ENCODE measurements at regions not wholly inside any gene's neighbourhood (a gene's known extent, or its start where the extent isn't known, plus 50 kb on each side); places are given as distances from the start of the nearest gene placed in this dataset.
"Not testable (repeated sequence)": the region's sequence is repeated elsewhere in the genome, so short reads cannot be mapped to it uniquely, and the experiment has no call there.

GRCh38 chr3:144458283-144458682, 486.7 kb downstream of the DIPK2A start:
- Mint-ChIP-seq H3K27me3 (no peaks in the 10 kb centered on the region), H3K36me3 (ENCODE audit: insufficient read depth) (no peaks in the 10 kb centered on the region), H3K4me3 (no peak overlapping the region), H3K9me3 (peaks cover 7 to 17% of the 10 kb centered on the region in 2 donors), H3K27ac (no peak overlapping the region), H3K4me1 (ENCODE audit: low read depth in 2 of 2) (no peaks in the 10 kb centered on the region)
- DNase-seq (no peak), ATAC-seq (replicated peaks) (no peak)

DNA sequence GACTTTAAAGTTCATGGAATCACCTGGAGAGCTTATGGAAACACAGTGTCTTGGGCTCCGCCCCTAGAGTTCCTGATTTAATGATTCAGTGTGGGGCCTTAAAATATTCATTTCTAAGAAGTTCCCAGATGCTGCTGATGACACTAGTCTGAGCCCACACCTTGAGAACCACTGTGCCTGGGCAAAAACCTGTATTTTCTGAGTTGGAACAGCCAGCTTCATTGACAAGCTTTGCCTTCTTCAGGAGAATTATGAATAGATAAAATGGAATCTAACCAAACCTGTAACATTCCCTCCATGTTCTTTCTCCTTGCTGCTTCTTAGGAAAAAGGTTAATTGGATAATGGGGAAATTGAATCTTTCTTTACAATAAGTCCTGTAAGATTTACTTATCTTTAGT, 490.7 kb downstream of the DIPK2A start:
- DNase-seq (no peak), ATAC-seq (replicated peaks) (no peak)
- no peaks in the 10 kb centered on the region for H3K27me3 Mint-ChIP-seq
- no peak overlapping the region for H3K4me3 Mint-ChIP-seq
- H3K36me3 Mint-ChIP-seq (ENCODE audit: insufficient read depth) = no peaks in the 10 kb centered on the region
- H3K9me3 Mint-ChIP-seq = peaks cover 6 to 12% of the 10 kb centered on the region in 2 donors
- no peak overlapping the region for H3K27ac Mint-ChIP-seq
- no peaks in the 10 kb centered on the region for H3K4me1 Mint-ChIP-seq (ENCODE audit: low read depth in 2 of 2)

DNA sequence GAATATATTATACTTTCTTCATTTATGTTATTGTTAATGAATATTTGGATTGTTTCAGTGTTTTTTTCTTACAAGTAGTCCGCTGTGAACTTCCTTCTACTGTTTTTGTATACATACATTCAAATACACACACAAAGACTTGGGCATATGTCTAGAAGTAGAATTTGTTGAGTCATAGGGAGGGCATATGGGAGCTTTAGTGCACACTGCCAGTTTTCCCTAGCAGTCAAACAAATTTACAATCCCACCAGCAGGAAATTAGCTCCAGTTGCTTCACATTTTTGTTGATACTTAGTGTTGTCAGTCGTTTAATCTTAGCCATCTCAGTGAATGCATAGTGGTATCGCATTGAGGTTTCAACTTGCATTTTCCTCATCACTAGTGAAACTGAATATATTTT, 492.3 kb downstream of the DIPK2A start:
- ATAC-seq (replicated peaks) = no peak
- H3K4me3 Mint-ChIP-seq = no peak overlapping the region
- H3K9me3 Mint-ChIP-seq = no peaks in the 10 kb centered on the region
- no peaks in the 10 kb centered on the region for H3K27me3 Mint-ChIP-seq
- H3K36me3 Mint-ChIP-seq (ENCODE audit: insufficient read depth) = no peaks in the 10 kb centered on the region
- no peak overlapping the region for H3K27ac Mint-ChIP-seq
- DNase-seq = no peak
- no peaks in the 10 kb centered on the region for H3K4me1 Mint-ChIP-seq (ENCODE audit: low read depth in 2 of 2)

- no peaks in the 10 kb centered on the region for H3K4me1 Mint-ChIP-seq (ENCODE audit: low read depth in 2 of 2)
- H3K4me3 Mint-ChIP-seq = no peak overlapping the region
- no peak overlapping the region for H3K27ac Mint-ChIP-seq
- no peaks in the 10 kb centered on the region for H3K36me3 Mint-ChIP-seq (ENCODE audit: insufficient read depth)
- ATAC-seq (replicated peaks) = no peak
- DNase-seq = no peak
- H3K9me3 Mint-ChIP-seq = no peaks in the 10 kb centered on the region
- H3K27me3 Mint-ChIP-seq = no peaks in the 10 kb centered on the region
These were observed 494.5 kb downstream of the DIPK2A start for GRCh38 chr3:144466114-144466513.

- H3K9me3 Mint-ChIP-seq = no peaks in the 10 kb centered on the region
- DNase-seq = no peak
- no peak overlapping the region for H3K4me3 Mint-ChIP-seq
- no peaks in the 10 kb centered on the region for H3K27me3 Mint-ChIP-seq
- no peak overlapping the region for H3K27ac Mint-ChIP-seq
- H3K36me3 Mint-ChIP-seq (ENCODE audit: insufficient read depth) = no peaks in the 10 kb centered on the region
- no peak for ATAC-seq (replicated peaks)
- H3K4me1 Mint-ChIP-seq (ENCODE audit: low read depth in 2 of 2) = no peaks in the 10 kb centered on the region
These were observed 494.9 kb downstream of the DIPK2A start for GRCh38 chr3:144466540-144466939.

DNA sequence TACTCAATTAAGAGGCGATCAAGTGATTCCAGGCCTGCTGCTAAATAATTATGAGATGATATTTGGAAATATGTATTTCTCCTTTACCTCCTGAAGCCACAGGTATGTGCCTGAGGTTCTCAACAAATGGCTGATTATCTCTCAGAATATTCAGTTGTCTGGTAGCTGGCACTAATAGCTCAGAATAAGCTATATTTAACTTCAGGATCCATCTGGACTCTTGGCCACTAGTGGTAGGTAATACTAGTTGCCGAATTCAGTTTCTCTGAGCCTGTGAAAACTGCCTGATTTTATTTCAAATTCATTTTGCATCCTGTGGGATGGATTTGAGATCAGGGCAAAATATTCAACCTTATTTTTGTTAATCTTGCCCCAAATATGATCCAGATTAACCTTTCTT, 499.0 kb downstream of the DIPK2A start:
- Mint-ChIP-seq H3K4me3 (no peak overlapping the region), H3K9me3 (no peaks in the 10 kb centered on the region), H3K27ac (no peak overlapping the region), H3K27me3 (no peaks in the 10 kb centered on the region), H3K36me3 (ENCODE audit: insufficient read depth) (no peaks in the 10 kb centered on the region), H3K4me1 (ENCODE audit: low read depth in 2 of 2) (no peaks in the 10 kb centered on the region)
- DNase-seq (no peak), ATAC-seq (replicated peaks) (no peak)

DNA sequence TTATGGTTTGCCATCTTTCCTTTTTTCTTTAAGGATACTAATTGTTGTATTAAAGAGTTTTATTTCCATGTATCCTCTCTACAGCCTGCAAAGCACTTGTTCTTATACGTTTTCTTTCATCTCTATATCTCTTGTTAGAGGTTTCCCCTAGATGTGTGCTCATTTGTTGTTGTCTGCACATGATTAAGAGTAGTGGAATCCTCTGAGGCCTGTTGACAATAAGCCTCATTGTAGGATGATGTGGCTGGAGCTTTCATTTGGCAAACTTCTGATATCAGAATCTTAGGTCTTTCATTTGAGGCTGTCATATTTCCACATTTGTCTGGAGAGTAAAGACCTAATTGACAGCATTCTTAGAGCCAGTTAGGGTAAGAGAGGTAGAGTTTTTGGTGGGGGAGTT, 506.0 kb downstream of the DIPK2A start:
- Mint-ChIP-seq H3K27ac (no peak overlapping the region), H3K4me1 (ENCODE audit: low read depth in 2 of 2) (no peaks in the 10 kb centered on the region), H3K9me3 (peaks cover 0 to 2% of the 10 kb centered on the region in 2 donors), H3K36me3 (ENCODE audit: insufficient read depth) (no peaks in the 10 kb centered on the region), H3K27me3 (no peaks in the 10 kb centered on the region), H3K4me3 (no peak overlapping the region)
- ATAC-seq (replicated peaks) (no peak), DNase-seq (no peak)

GRCh38 chr3:144480416-144480919, 508.8 kb downstream of the DIPK2A start:
- Mint-ChIP-seq H3K27me3 (no peaks in the 10 kb centered on the region), H3K9me3 (peaks cover 0 to 2% of the 10 kb centered on the region in 2 donors), H3K27ac (no peak overlapping the region), H3K36me3 (ENCODE audit: insufficient read depth) (no peaks in the 10 kb centered on the region), H3K4me3 (no peak overlapping the region), H3K4me1 (ENCODE audit: low read depth in 2 of 2) (no peaks in the 10 kb centered on the region)
- DNase-seq (no peak), ATAC-seq (replicated peaks) (no peak)

DNA sequence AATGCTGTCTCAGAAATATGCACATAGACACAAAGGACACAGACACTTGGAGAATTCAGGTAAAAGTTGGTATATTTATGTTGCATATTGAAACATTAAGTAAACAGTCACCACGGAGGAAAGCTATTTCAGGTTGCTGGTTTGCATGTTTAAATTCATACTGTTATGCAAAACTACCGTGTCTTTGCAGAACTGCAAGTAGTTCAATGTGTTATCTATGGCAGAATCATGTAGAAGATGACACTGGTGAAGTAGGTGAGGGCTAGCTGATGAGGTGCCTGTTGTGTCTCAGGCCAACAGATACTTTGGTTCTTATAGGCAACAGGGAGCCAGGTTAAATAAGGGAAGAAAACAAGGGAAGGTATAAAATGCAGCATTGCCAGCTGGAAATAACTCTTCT, 511.3 kb downstream of the DIPK2A start:
- ATAC-seq (replicated peaks) (no peak), DNase-seq (no peak)
- no peaks in the 10 kb centered on the region for H3K27me3 Mint-ChIP-seq
- H3K36me3 Mint-ChIP-seq (ENCODE audit: insufficient read depth) = no peaks in the 10 kb centered on the region
- H3K4me3 Mint-ChIP-seq = no peak overlapping the region
- H3K4me1 Mint-ChIP-seq (ENCODE audit: low read depth in 2 of 2) = no peaks in the 10 kb centered on the region
- H3K9me3 Mint-ChIP-seq = peaks cover 0 to 3% of the 10 kb centered on the region in 2 donors
- H3K27ac Mint-ChIP-seq = no peak overlapping the region

DNA sequence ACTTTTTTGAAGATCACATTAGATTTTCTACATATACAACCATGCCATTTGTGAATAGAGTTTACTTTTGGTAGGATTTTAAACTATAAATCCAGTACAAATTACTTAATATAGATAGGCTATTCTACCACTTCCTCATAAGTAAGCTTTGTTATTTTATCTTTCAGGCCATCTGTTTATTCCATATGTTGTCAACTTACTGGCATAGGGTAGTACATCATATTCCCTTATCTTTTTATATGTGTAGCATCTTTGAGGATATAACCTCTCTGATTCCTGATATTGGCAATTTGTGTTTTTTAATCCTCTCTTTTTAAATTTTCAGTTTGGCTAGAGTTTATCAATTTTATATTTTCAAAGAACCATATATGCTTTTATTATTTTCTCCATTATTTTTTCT, 515.4 kb downstream of the DIPK2A start:
- ATAC-seq (replicated peaks) (no peak), DNase-seq (no peak)
- Mint-ChIP-seq H3K27me3 (no peaks in the 10 kb centered on the region), H3K36me3 (ENCODE audit: insufficient read depth) (no peaks in the 10 kb centered on the region), H3K9me3 (peaks cover 0 to 3% of the 10 kb centered on the region in 2 donors), H3K4me3 (no peak overlapping the region), H3K4me1 (ENCODE audit: low read depth in 2 of 2) (no peaks in the 10 kb centered on the region), H3K27ac (no peak overlapping the region)

- ATAC-seq (replicated peaks) (no peak), DNase-seq (no peak)
- Mint-ChIP-seq H3K27me3 (no peaks in the 10 kb centered on the region), H3K36me3 (ENCODE audit: insufficient read depth) (no peaks in the 10 kb centered on the region), H3K27ac (no peak overlapping the region), H3K9me3 (peaks cover 0 to 3% of the 10 kb centered on the region in 2 donors), H3K4me3 (no peak overlapping the region), H3K4me1 (ENCODE audit: low read depth in 2 of 2) (no peaks in the 10 kb centered on the region)
These were observed 517.3 kb downstream of the DIPK2A start for GRCh38 chr3:144488927-144489326.

DNA sequence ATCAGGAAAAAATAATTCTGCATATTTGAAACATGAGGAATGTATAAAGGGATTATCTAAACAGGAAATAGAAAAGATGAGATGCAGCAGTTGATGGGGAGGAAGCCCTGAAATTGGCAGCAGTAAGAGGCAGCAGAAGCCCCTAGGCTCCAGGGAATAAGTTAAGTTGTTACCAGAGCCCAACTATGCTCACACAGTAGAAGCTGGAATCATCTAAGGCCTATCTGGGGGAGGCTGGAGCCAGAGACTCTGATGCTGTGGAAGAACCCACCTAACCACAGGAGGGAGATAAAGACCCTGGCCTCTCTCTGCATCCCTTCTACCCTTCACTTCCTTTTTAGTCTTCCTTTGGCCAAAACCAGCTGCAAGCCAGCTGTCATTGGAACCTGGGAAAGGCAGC, 519.7 kb downstream of the DIPK2A start:
- Mint-ChIP-seq H3K4me3 (no peak overlapping the region), H3K9me3 (peaks cover 0 to 3% of the 10 kb centered on the region in 2 donors), H3K27ac (no peak overlapping the region), H3K27me3 (no peaks in the 10 kb centered on the region), H3K4me1 (ENCODE audit: low read depth in 2 of 2) (no peaks in the 10 kb centered on the region), H3K36me3 (ENCODE audit: insufficient read depth) (no peaks in the 10 kb centered on the region)
- ATAC-seq (replicated peaks) = no peak
- no peak for DNase-seq

DNA sequence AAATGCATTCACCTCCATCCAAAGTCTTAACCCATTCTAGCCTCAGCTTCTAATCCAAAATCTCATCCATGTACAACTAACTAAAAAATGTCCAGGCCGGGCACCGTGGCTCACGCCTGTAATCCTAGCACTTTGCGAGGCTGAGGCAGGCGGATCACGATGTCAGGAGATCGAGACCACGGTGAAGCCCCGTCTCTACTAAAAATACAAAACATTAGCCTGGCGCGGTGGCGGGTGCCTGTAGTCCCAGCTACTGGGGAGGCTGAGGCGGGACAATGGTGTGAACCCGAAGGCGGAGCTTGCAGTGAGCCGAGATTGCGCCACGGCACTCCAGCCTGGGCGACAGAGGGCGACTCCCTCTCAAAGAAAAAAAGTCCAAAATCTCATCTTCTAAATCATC, 523.0 kb downstream of the DIPK2A start:
- not testable (repeated sequence) for H3K9me3 Mint-ChIP-seq; H3K4me1 Mint-ChIP-seq (ENCODE audit: low read depth in 2 of 2); H3K36me3 Mint-ChIP-seq (ENCODE audit: insufficient read depth); H3K27ac Mint-ChIP-seq; ATAC-seq (replicated peaks); H3K4me3 Mint-ChIP-seq; DNase-seq; H3K27me3 Mint-ChIP-seq

GRCh38 chr3:144496141-144496835, 524.7 kb downstream of the DIPK2A start:
- ATAC-seq (replicated peaks) (no peak), DNase-seq (no peak)
- no peaks in the 10 kb centered on the region for H3K4me1 Mint-ChIP-seq (ENCODE audit: low read depth in 2 of 2)
- no peaks in the 10 kb centered on the region for H3K27me3 Mint-ChIP-seq
- peaks cover 3% of the 10 kb centered on the region for H3K36me3 Mint-ChIP-seq (ENCODE audit: insufficient read depth)
- no peaks in the 10 kb centered on the region for H3K9me3 Mint-ChIP-seq
- no peak overlapping the region for H3K27ac Mint-ChIP-seq
- no peak overlapping the region for H3K4me3 Mint-ChIP-seq
